ENCODE measurements at regions not wholly inside any gene's neighbourhood (a gene's known extent, or its start where the extent isn't known, plus 50 kb on each side); places are given as distances from the start of the nearest gene placed in this dataset.

GRCh38 chr14:106506881-106507305, 980.5 kb downstream of the TMEM121 start:
- Histone ChIP-seq H3K9me3 (ENCODE audit: low read depth, low read length) (no peaks in the 10 kb centered on the region), H3K36me3 (ENCODE audit: insufficient read depth, low read length) (no peaks in the 10 kb centered on the region; the same call in 1 of the 2 replicates), H3K4me3 (peak overlapping the region; percentile 55), H3K27ac (0 out of 2 replicates have a peak overlapping the region, but pooled peaks have one; percentile 35), H3K9ac (ENCODE audit: insufficient read length) (no peak overlapping the region)
- TF ChIP-seq EZH2 (IDR thresholded peaks at IDR 0.05) (no peak), FOXP2 (optimal IDR thresholded peaks at IDR 0.05; ENCODE audit: control extremely low read depth, extremely low read length, insufficient read depth) (no peak), POLR2AphosphoS5 (IDR thresholded peaks at IDR 0.05; ENCODE audit: borderline replicate concordance, low read depth, low read length) (no peak)
- no peak for DNase-seq (ENCODE audit: low read depth, low spot score)

GRCh38 chr14:106507354-106507753, 981.0 kb downstream of the TMEM121 start:
- DNase-seq (ENCODE audit: low read depth, low spot score) = no peak
- Histone ChIP-seq H3K4me3 (peak overlapping the region; percentile 3; the same call in 1 of the 2 replicates), H3K36me3 (ENCODE audit: insufficient read depth, low read length) (no peaks in the 10 kb centered on the region; the same call in 1 of the 2 replicates), H3K27ac (no peak overlapping the region), H3K9me3 (ENCODE audit: low read depth, low read length) (no peaks in the 10 kb centered on the region), H3K9ac (ENCODE audit: insufficient read length) (no peak overlapping the region)
- TF ChIP-seq FOXP2 (optimal IDR thresholded peaks at IDR 0.05; ENCODE audit: control extremely low read depth, extremely low read length, insufficient read depth) = no peak
- no peak for TF ChIP-seq EZH2 (IDR thresholded peaks at IDR 0.05)
- TF ChIP-seq POLR2AphosphoS5 (IDR thresholded peaks at IDR 0.05; ENCODE audit: borderline replicate concordance, low read depth, low read length) = no peak

GRCh38 chr14:106508216-106508615, 981.8 kb downstream of the TMEM121 start:
- Histone ChIP-seq H3K9me3 (ENCODE audit: low read depth, low read length) (no peaks in the 10 kb centered on the region), H3K27ac (peak overlapping the region; percentile 68), H3K9ac (ENCODE audit: insufficient read length) (no peak overlapping the region), H3K4me3 (0 out of 2 replicates have a peak overlapping the region, but pooled peaks have one; percentile 3), H3K36me3 (ENCODE audit: insufficient read depth, low read length) (no peaks in the 10 kb centered on the region; the same call in 1 of the 2 replicates)
- no peak for TF ChIP-seq EZH2 (IDR thresholded peaks at IDR 0.05)
- no peak for TF ChIP-seq POLR2AphosphoS5 (IDR thresholded peaks at IDR 0.05; ENCODE audit: borderline replicate concordance, low read depth, low read length)
- TF ChIP-seq FOXP2 (optimal IDR thresholded peaks at IDR 0.05; ENCODE audit: control extremely low read depth, extremely low read length, insufficient read depth) = no peak
- no peak for DNase-seq (ENCODE audit: low read depth, low spot score)

- no peak overlapping the region for H3K4me3 ChIP-seq
- DNase-seq (ENCODE audit: low read depth, low spot score) = no peak
- H3K9me3 ChIP-seq (ENCODE audit: low read depth, low read length) = no peaks in the 10 kb centered on the region
- TF ChIP-seq POLR2AphosphoS5 (IDR thresholded peaks at IDR 0.05; ENCODE audit: borderline replicate concordance, low read depth, low read length) (no peak), FOXP2 (optimal IDR thresholded peaks at IDR 0.05; ENCODE audit: control extremely low read depth, extremely low read length, insufficient read depth) (no peak), EZH2 (IDR thresholded peaks at IDR 0.05) (no peak)
- H3K36me3 ChIP-seq (ENCODE audit: insufficient read depth, low read length) = no peaks in the 10 kb centered on the region; the same call in 1 of the 2 replicates
- H3K27ac ChIP-seq = peak overlapping the region; percentile 68; the same call in 1 of the 2 replicates
- no peak overlapping the region for H3K9ac ChIP-seq (ENCODE audit: insufficient read length)
Observed at GRCh38 chr14:106509176-106509575, 982.8 kb downstream of the TMEM121 start.

- no peak for TF ChIP-seq POLR2AphosphoS5 (IDR thresholded peaks at IDR 0.05; ENCODE audit: borderline replicate concordance, low read depth, low read length)
- no peak for TF ChIP-seq FOXP2 (optimal IDR thresholded peaks at IDR 0.05; ENCODE audit: control extremely low read depth, extremely low read length, insufficient read depth)
- TF ChIP-seq EZH2 (IDR thresholded peaks at IDR 0.05) = no peak
- Histone ChIP-seq H3K4me3 (no peak overlapping the region), H3K9ac (ENCODE audit: insufficient read length) (no peak overlapping the region), H3K9me3 (ENCODE audit: low read depth, low read length) (no peaks in the 10 kb centered on the region), H3K36me3 (ENCODE audit: insufficient read depth, low read length) (no peaks in the 10 kb centered on the region; the same call in 1 of the 2 replicates), H3K27ac (peak overlapping the region; percentile 53; the same call in 1 of the 2 replicates)
- no peak for DNase-seq (ENCODE audit: low read depth, low spot score)
Observed at GRCh38 chr14:106509807-106510206, 983.4 kb downstream of the TMEM121 start.

GRCh38 chr14:106511006-106511799, 984.8 kb downstream of the TMEM121 start:
- Histone ChIP-seq H3K27ac (no peak overlapping the region), H3K4me3 (no peak overlapping the region)
- TF ChIP-seq FOXP2 (optimal IDR thresholded peaks at IDR 0.05; ENCODE audit: control extremely low read depth, extremely low read length, insufficient read depth) = no peak
- no peak for TF ChIP-seq EZH2 (IDR thresholded peaks at IDR 0.05)
- TF ChIP-seq POLR2AphosphoS5 (IDR thresholded peaks at IDR 0.05; ENCODE audit: borderline replicate concordance, low read depth, low read length) = no peak

GRCh38 chr14:106511800-106512198, 985.4 kb downstream of the TMEM121 start:
- H3K4me3 ChIP-seq = no peak overlapping the region
- no peak overlapping the region for H3K9ac ChIP-seq (ENCODE audit: insufficient read length)
- no peak for DNase-seq (ENCODE audit: low read depth, low spot score)
- H3K27ac ChIP-seq = no peak overlapping the region
- TF ChIP-seq EZH2 (IDR thresholded peaks at IDR 0.05) = no peak
- TF ChIP-seq FOXP2 (optimal IDR thresholded peaks at IDR 0.05; ENCODE audit: control extremely low read depth, extremely low read length, insufficient read depth) = no peak
- TF ChIP-seq POLR2AphosphoS5 (IDR thresholded peaks at IDR 0.05; ENCODE audit: borderline replicate concordance, low read depth, low read length) = no peak
- no peaks in the 10 kb centered on the region; the same call in 1 of the 2 replicates for H3K36me3 ChIP-seq (ENCODE audit: insufficient read depth, low read length)
- no peaks in the 10 kb centered on the region for H3K9me3 ChIP-seq (ENCODE audit: low read depth, low read length)

More at GRCh38 chr14:106511006-106511799, 984.8 kb downstream of the TMEM121 start:
- H3K9me3 ChIP-seq (ENCODE audit: low read depth, low read length) = no peaks in the 10 kb centered on the region
- no peaks in the 10 kb centered on the region; the same call in 1 of the 2 replicates for H3K36me3 ChIP-seq (ENCODE audit: insufficient read depth, low read length)
- no peak for DNase-seq (ENCODE audit: low read depth, low spot score)
- no peak overlapping the region for H3K9ac ChIP-seq (ENCODE audit: insufficient read length)

- no peak overlapping the region for H3K27ac ChIP-seq
- no peaks in the 10 kb centered on the region for H3K9me3 ChIP-seq (ENCODE audit: low read depth, low read length)
- H3K4me3 ChIP-seq = no peak overlapping the region
- H3K9ac ChIP-seq (ENCODE audit: insufficient read length) = no peak overlapping the region
- TF ChIP-seq EZH2 (IDR thresholded peaks at IDR 0.05) (no peak), FOXP2 (optimal IDR thresholded peaks at IDR 0.05; ENCODE audit: control extremely low read depth, extremely low read length, insufficient read depth) (no peak), POLR2AphosphoS5 (IDR thresholded peaks at IDR 0.05; ENCODE audit: borderline replicate concordance, low read depth, low read length) (no peak)
- H3K36me3 ChIP-seq (ENCODE audit: insufficient read depth, low read length) = no peaks in the 10 kb centered on the region; the same call in 1 of the 2 replicates
- no peak for DNase-seq (ENCODE audit: low read depth, low spot score)
Observed at GRCh38 chr14:106513302-106513701, 986.9 kb downstream of the TMEM121 start.

Measured in SK-N-MC (cell line).